Spleen (tissue), 7 donors: ENCODE measurements at regions not wholly inside any gene's neighbourhood (a gene's known extent, or its start where the extent isn't known, plus 50 kb on each side); places are given as distances from the start of the nearest gene placed in this dataset.

Source experiments
- CTCF ChIP-seq, 11 experiments: fragments of 200-600 bp in 7 of 11; fragments of 450-650 bp in 4 of 11; sonication (generic) in 4 of 11; IDR thresholded peaks in 8 of 11; conservative IDR thresholded peaks in 3 of 11; 1 replicate in 7 of 11; 2 replicates in 4 of 11; pipeline versions ENCODE4 v1.4.0 to v1.8.0; 2016 to 2021; ENCODE audit warnings: antibody characterized with exemption in 11 of 11, inconsistent platforms in 4 of 11, mild to moderate bottlenecking in 1 of 11
- POLR2A ChIP-seq, 3 donors: fragments of 450-650 bp; IDR thresholded peaks; one replicate each; pipeline ENCODE4 v1.5.1; 2017; ENCODE audit warnings: antibody characterized with exemption in 3 of 3, mild to moderate bottlenecking in 1 of 3
- POLR2AphosphoS5 ChIP-seq, 3 donors: sonication (generic); formaldehyde crosslinking; IDR thresholded peaks; one replicate each; pipeline ENCODE4 v1.5.1; 2017; ENCODE audit warnings: antibody characterized with exemption in 3 of 3
- donor health status: DM: no; HTN: no; CAD: no; lungs with moderate emphysema.
- donor health status: DM: no; HTN: no; CAD: no.
- donor health status: DM: no; HTN: no; CAD: no.

GRCh38 chr19:46946611-46947238 lies 72.9 kb upstream of the NPAS1 start:
- TF ChIP-seq CTCF (IDR thresholded peaks at IDR 0.05 in 8 of 11, conservative IDR thresholded peaks at IDR 0.05 in 3 of 11): no peak
- no peak for TF ChIP-seq POLR2A (IDR thresholded peaks at IDR 0.05)
- TF ChIP-seq POLR2AphosphoS5 (IDR thresholded peaks at IDR 0.05): no peak
